ENCODE measurements at regions not wholly inside any gene's neighbourhood (a gene's known extent, or its start where the extent isn't known, plus 50 kb on each side); places are given as distances from the start of the nearest gene placed in this dataset.
"Not testable (repeated sequence)": the region's sequence is repeated elsewhere in the genome, so short reads cannot be mapped to it uniquely, and the experiment has no call there.

GRCh38 chr20:11178946-11179654 is 505.3 kb upstream of the JAG1 start:
- no peak overlapping the region for H3K4me3 ChIP-seq (ENCODE audit: control insufficient read depth, low read depth, low read length)
- DNase-seq (ENCODE audit: low read depth) = no peak
- no peak for TF ChIP-seq CTCF (IDR thresholded peaks at IDR 0.05; ENCODE audit: control insufficient read depth, insufficient read depth, low read depth, low read length, missing control alignments)

GRCh38 chr20:11180186-11180585 is 506.4 kb upstream of the JAG1 start:
- no peak overlapping the region for H3K4me3 ChIP-seq (ENCODE audit: control insufficient read depth, low read depth, low read length)
- no peak for DNase-seq (ENCODE audit: low read depth)
- TF ChIP-seq CTCF (IDR thresholded peaks at IDR 0.05; ENCODE audit: control insufficient read depth, insufficient read depth, low read depth, low read length, missing control alignments) = no peak

GRCh38 chr20:11181129-11181528 is 507.3 kb upstream of the JAG1 start:
- DNase-seq (ENCODE audit: low read depth); H3K4me3 ChIP-seq (ENCODE audit: control insufficient read depth, low read depth, low read length): not testable (repeated sequence)

GRCh38 chr20:11181966-11182365 is 508.2 kb upstream of the JAG1 start:
- TF ChIP-seq CTCF (IDR thresholded peaks at IDR 0.05; ENCODE audit: control insufficient read depth, insufficient read depth, low read depth, low read length, missing control alignments) = peak; percentile 3
- no peak for DNase-seq (ENCODE audit: low read depth)
- H3K4me3 ChIP-seq (ENCODE audit: control insufficient read depth, low read depth, low read length) = no peak overlapping the region

GRCh38 chr20:11182720-11183119 is 508.9 kb upstream of the JAG1 start:
- TF ChIP-seq CTCF (IDR thresholded peaks at IDR 0.05; ENCODE audit: control insufficient read depth, insufficient read depth, low read depth, low read length, missing control alignments) = no peak
- no peak overlapping the region for H3K4me3 ChIP-seq (ENCODE audit: control insufficient read depth, low read depth, low read length)
- DNase-seq (ENCODE audit: low read depth) = no peak

- TF ChIP-seq CTCF (IDR thresholded peaks at IDR 0.05; ENCODE audit: control insufficient read depth, insufficient read depth, low read depth, low read length, missing control alignments) = no peak
- peak; percentile 34 for DNase-seq (ENCODE audit: low read depth)
- H3K4me3 ChIP-seq (ENCODE audit: control insufficient read depth, low read depth, low read length) = no peak overlapping the region
Measured at GRCh38 chr20:11186301-11187008, 512.7 kb upstream of the JAG1 start.

GRCh38 chr20:11188843-11189603 is 515.2 kb upstream of the JAG1 start:
- no peak for DNase-seq (ENCODE audit: low read depth)
- H3K4me3 ChIP-seq (ENCODE audit: control insufficient read depth, low read depth, low read length) = no peak overlapping the region
- TF ChIP-seq CTCF (IDR thresholded peaks at IDR 0.05; ENCODE audit: control insufficient read depth, insufficient read depth, low read depth, low read length, missing control alignments) = no peak

Data from AG09309 (cell line).